ENCODE measurements at regions not wholly inside any gene's neighbourhood (a gene's known extent, or its start where the extent isn't known, plus 50 kb on each side); places are given as distances from the start of the nearest gene placed in this dataset.
A peak's percentile ranks its signal among the peaks of the same experiment; 100 is the strongest.
"Not testable (repeated sequence)": the region's sequence is repeated elsewhere in the genome, so short reads cannot be mapped to it uniquely, and the experiment has no call there.

- no peak for DNase-seq
These were observed 106.7 kb downstream of the FAM174A start for GRCh38 chr5:100641833-100642232.

- DNase-seq = no peak
These were observed 108.3 kb downstream of the FAM174A start for GRCh38 chr5:100643473-100643872.

GRCh38 chr5:100644185-100644584, 109.0 kb downstream of the FAM174A start:
- peak; percentile 65 for DNase-seq

- DNase-seq = no peak
These were observed 109.6 kb downstream of the FAM174A start for GRCh38 chr5:100644776-100645175.

- DNase-seq = no peak
These were observed 110.8 kb downstream of the FAM174A start for GRCh38 chr5:100646011-100646410.

GRCh38 chr5:100646691-100647090, 111.5 kb downstream of the FAM174A start:
- DNase-seq = no peak

- peak; percentile 69 for DNase-seq
These were observed 112.5 kb downstream of the FAM174A start for GRCh38 chr5:100647461-100648230.

GRCh38 chr5:100654895-100655294, 119.7 kb downstream of the FAM174A start:
- no peak for DNase-seq

- not testable (repeated sequence) for DNase-seq
These were observed 121.6 kb downstream of the FAM174A start for GRCh38 chr5:100656771-100657170.

GRCh38 chr5:100659080-100659795, 124.1 kb downstream of the FAM174A start:
- DNase-seq = no peak

GRCh38 chr5:100664140-100664539, 129.0 kb downstream of the FAM174A start:
- no peak for DNase-seq

- DNase-seq = no peak
These were observed 132.0 kb downstream of the FAM174A start for GRCh38 chr5:100667161-100667630.

GRCh38 chr5:100668511-100668910, 133.3 kb downstream of the FAM174A start:
- DNase-seq = no peak

- DNase-seq = no peak
These were observed 141.8 kb downstream of the FAM174A start for GRCh38 chr5:100676817-100677631.

GRCh38 chr5:100682625-100683024, 147.5 kb downstream of the FAM174A start:
- no peak for DNase-seq

- DNase-seq = no peak
These were observed 148.7 kb downstream of the FAM174A start for GRCh38 chr5:100683881-100684280.

GRCh38 chr5:100685122-100685521, 149.9 kb downstream of the FAM174A start:
- DNase-seq = not testable (repeated sequence)

GRCh38 chr5:100688834-100689233, 153.7 kb downstream of the FAM174A start:
- not testable (repeated sequence) for DNase-seq

GRCh38 chr5:100690036-100690560, 154.9 kb downstream of the FAM174A start:
- no peak for DNase-seq

GRCh38 chr5:100691085-100691484, 155.9 kb downstream of the FAM174A start:
- DNase-seq = no peak

- DNase-seq = no peak
These were observed 156.4 kb downstream of the FAM174A start for GRCh38 chr5:100691548-100691947.

GRCh38 chr5:100693481-100693880, 158.3 kb downstream of the FAM174A start:
- DNase-seq = no peak

GRCh38 chr5:100694100-100694499, 158.9 kb downstream of the FAM174A start:
- no peak for DNase-seq

Measured in NCI-H510A treated with DMSO at 0.1 percent for 48 hours (cell line).